H9 (cell line): ENCODE measurements at regions not wholly inside any gene's neighbourhood (a gene's known extent, or its start where the extent isn't known, plus 50 kb on each side); places are given as distances from the start of the nearest gene placed in this dataset.

Experiments used
- DNase-seq: peaks from one replicate; pipeline ENCODE4 v3.0.0-alpha.2; 2017
- H2AFZ ChIP-seq: one replicate; pipeline ENCODE4 v1.6.1; 2013; ENCODE audit warnings: mild to moderate bottlenecking, low read length, control low read depth, moderate library complexity
- H2AK5ac ChIP-seq: 2 replicates; pipeline ENCODE4 v1.6.1; 2013; ENCODE audit warnings: low read length, control low read depth, mixed read lengths; ENCODE audit not compliant: insufficient read length
- H2BK120ac ChIP-seq: one replicate; pipeline ENCODE4 v1.6.1; 2013; ENCODE audit warnings: low read depth, mild to moderate bottlenecking, low read length, control low read depth, inconsistent platforms; ENCODE audit not compliant: poor library complexity, severe bottlenecking
- H2BK12ac ChIP-seq: 2 replicates; pipeline ENCODE4 v1.6.1; 2013; ENCODE audit warnings: low read length, control low read depth, mixed read lengths, low read depth; ENCODE audit not compliant: insufficient read length
- H2BK15ac ChIP-seq: 2 replicates; pipeline ENCODE4 v1.6.1; 2013; ENCODE audit warnings: low read depth, low read length, control low read depth
- H2BK20ac ChIP-seq: one replicate; pipeline ENCODE4 v1.6.1; 2013; ENCODE audit warnings: low read depth, mild to moderate bottlenecking, low read length, control low read depth, inconsistent platforms; ENCODE audit not compliant: poor library complexity, severe bottlenecking
- H2BK5ac ChIP-seq: 2 replicates; pipeline ENCODE4 v1.6.1; 2013; ENCODE audit warnings: low read length, control low read depth, mixed read lengths; ENCODE audit not compliant: insufficient read length
- H3K14ac ChIP-seq: 2 replicates; pipeline ENCODE4 v1.6.1; 2013; ENCODE audit warnings: low read length, control low read depth; ENCODE audit not compliant: insufficient read depth
- H3K18ac ChIP-seq: 2 replicates; pipeline ENCODE4 v1.6.1; 2013; ENCODE audit warnings: low read depth, mild to moderate bottlenecking, mixed read lengths, low read length, control low read depth; ENCODE audit not compliant: insufficient read length
- H3K23ac ChIP-seq: 2 replicates; pipeline ENCODE4 v1.6.1; 2013; ENCODE audit warnings: low read length, control low read depth, mixed read lengths, low read depth; ENCODE audit not compliant: insufficient read length
- H3K23me2 ChIP-seq: 2 replicates; pipeline ENCODE4 v1.6.1; 2013; ENCODE audit warnings: low read depth, mild to moderate bottlenecking, mixed read lengths, low read length, control low read depth; ENCODE audit not compliant: insufficient read length, poor library complexity, severe bottlenecking
- H3K27ac ChIP-seq: 2 replicates; pipeline ENCODE4 v1.5.1; 2013; ENCODE audit warnings: low read length, control low read depth, mixed read lengths, low read depth; ENCODE audit not compliant: insufficient read length
- H3K27me3 ChIP-seq: 2 replicates; pipeline ENCODE4 v1.6.1; 2013; ENCODE audit warnings: low read length, control low read depth, inconsistent platforms; ENCODE audit not compliant: insufficient read depth
- H3K4ac ChIP-seq: 2 replicates; pipeline ENCODE4 v1.6.1; 2013; ENCODE audit warnings: low read depth, mild to moderate bottlenecking, control low read depth, inconsistent platforms, low read length, moderate library complexity
- H3K4me1 ChIP-seq: 2 replicates; pipeline ENCODE4 v1.6.1; 2013; ENCODE audit warnings: low read length, control low read depth, inconsistent platforms; ENCODE audit not compliant: insufficient read depth
- H3K4me2 ChIP-seq: 2 replicates; pipeline ENCODE4 v1.6.1; 2013; ENCODE audit warnings: low read length, control low read depth, mixed read lengths; ENCODE audit not compliant: insufficient read length, insufficient read depth
- H3K56ac ChIP-seq: 2 replicates; pipeline ENCODE4 v1.6.1; 2013; ENCODE audit warnings: low read depth, mild to moderate bottlenecking, mixed read lengths, low read length, control low read depth; ENCODE audit not compliant: insufficient read length
- H3K79me1 ChIP-seq: 2 replicates; pipeline ENCODE4 v1.6.1; 2013; ENCODE audit warnings: low read depth, mild to moderate bottlenecking, moderate library complexity, low read length, control low read depth, inconsistent platforms; ENCODE audit not compliant: insufficient read depth, poor library complexity, severe bottlenecking
- H3K79me2 ChIP-seq: 2 replicates; pipeline ENCODE4 v1.6.1; 2013; ENCODE audit warnings: low read length, control low read depth, inconsistent platforms; ENCODE audit not compliant: insufficient read depth
- H3K9ac ChIP-seq: 2 replicates; pipeline ENCODE4 v1.6.1; 2013; ENCODE audit warnings: low read length, control low read depth, mixed read lengths; ENCODE audit not compliant: insufficient read length; ENCODE audit errors: extremely low read depth
- H3K9me3 ChIP-seq: one replicate; pipeline ENCODE4 v1.6.1; 2013; ENCODE audit warnings: low read depth, low read length, inconsistent platforms; ENCODE audit not compliant: control insufficient read depth
- H3T11ph ChIP-seq: one replicate; pipeline ENCODE4 v1.6.1; 2013; ENCODE audit warnings: mild to moderate bottlenecking, low read length, control low read depth, inconsistent platforms
- H4K20me1 ChIP-seq: one replicate; pipeline ENCODE4 v1.6.1; 2013; ENCODE audit not compliant: control insufficient read depth, insufficient read length, insufficient read depth
- H4K5ac ChIP-seq: 2 replicates; pipeline ENCODE4 v1.6.1; 2013; ENCODE audit warnings: low read depth, mild to moderate bottlenecking, mixed read lengths, low read length, control low read depth; ENCODE audit not compliant: insufficient read length
- H4K8ac ChIP-seq: replicated peaks from 2 replicates; pipeline ENCODE4 v1.6.1; 2013; ENCODE audit warnings: low read length, control low read depth, mixed read lengths, low read depth; ENCODE audit not compliant: insufficient read length
- H4K91ac ChIP-seq: 2 replicates; pipeline ENCODE4 v1.6.1; 2013; ENCODE audit warnings: low read depth, mild to moderate bottlenecking, moderate library complexity, mixed read lengths, low read length, control low read depth; ENCODE audit not compliant: insufficient read length
- H3K27ac Mint-ChIP-seq, 3 experiments: 2 replicates in 2 of 3; 3 replicates in 1 of 3; pipeline ENCODE4 v1.8.0; 2020 to 2021; ENCODE audit warnings: mixed read lengths in 3 of 3, mild to moderate bottlenecking in 1 of 3, moderate library complexity in 1 of 3
- H3K27me3 Mint-ChIP-seq: 2 replicates; pipeline ENCODE4 v1.8.0; 2021; ENCODE audit warnings: low read depth, mild to moderate bottlenecking, moderate library complexity, mixed read lengths
- H3K36me3 Mint-ChIP-seq, 3 experiments: 2 replicates in 2 of 3; 3 replicates in 1 of 3; pipeline ENCODE4 v1.8.0; 2020 to 2021; ENCODE audit warnings: low read depth in 3 of 3, mixed read lengths in 3 of 3; ENCODE audit not compliant: insufficient read depth in 1 of 3
- H3K4me1 Mint-ChIP-seq, 2 experiments: 2 replicates each; pipeline ENCODE4 v1.8.0; 2020; ENCODE audit warnings: mixed read lengths in 2 of 2
- H3K4me3 Mint-ChIP-seq, 2 experiments: 2 replicates in 1 of 2; 3 replicates in 1 of 2; pipeline ENCODE4 v1.8.0; 2020 to 2021; ENCODE audit warnings: mild to moderate bottlenecking in 2 of 2, mixed read lengths in 2 of 2, moderate library complexity in 1 of 2
- H3K9me3 Mint-ChIP-seq, 2 experiments: 2 replicates in 1 of 2; 3 replicates in 1 of 2; pipeline ENCODE4 v1.8.0; 2020; ENCODE audit warnings: mild to moderate bottlenecking in 2 of 2, mixed read lengths in 2 of 2, moderate library complexity in 1 of 2
- WGBS: extraction: QIAGEN DNeasy Blood & Tissue Kit; methylation state at CpG from one replicate; pipeline ENCODE4 v1.1.7; 2013; ENCODE audit warnings: missing lambda C conversion rate, low lambda C conversion rate, mixed read lengths; ENCODE audit not compliant: insufficient read length; ENCODE audit errors: extremely low coverage; 5-methylcytosine and 5-hydroxymethylcytosine counted together
- TF ChIP-seq, protein P1 (sequence below): fragments of 200-600 bp; sonication (generic); conservative IDR thresholded peaks from 3 replicates; pipeline ENCODE4 v1.8.0; 2021; ENCODE audit warnings: antibody characterized with exemption, mild to moderate bottlenecking

DNA sequence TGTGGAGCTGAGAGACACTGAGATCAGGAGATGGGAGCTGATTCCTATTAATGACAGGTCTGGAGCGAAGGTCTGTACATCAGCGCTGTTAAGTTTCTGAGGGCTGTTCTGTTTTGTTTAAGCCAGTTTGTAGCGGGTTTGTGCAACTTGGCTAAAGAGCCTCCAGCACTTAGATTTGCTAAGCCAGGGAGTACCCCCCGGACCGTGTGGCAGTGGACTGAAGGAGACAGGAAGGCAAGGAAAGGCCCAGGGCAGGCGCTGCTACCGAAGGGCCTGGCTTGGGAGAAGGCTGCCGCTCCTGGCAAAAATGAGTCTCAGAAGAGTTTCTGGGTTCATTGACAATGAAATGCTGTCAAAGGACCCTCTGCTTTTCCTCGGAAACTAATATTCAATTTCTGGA, 139.3 kb upstream of the ZNF644 start:
- no peak overlapping the region for H3K4me2 ChIP-seq
- no peak overlapping the region for H4K91ac ChIP-seq
- H2AK5ac ChIP-seq, result no peak overlapping the region
- H3K4me3 Mint-ChIP-seq, result no peak overlapping the region
- H3K56ac ChIP-seq, result no peak overlapping the region
- DNase-seq, result no peak
- no peaks in the 10 kb centered on the region; a peak in 1 of 7 replicates for H3K36me3 Mint-ChIP-seq
- H3K27me3 ChIP-seq, result no peaks in the 10 kb centered on the region
- peaks cover 5% of the 10 kb centered on the region for H3K27me3 Mint-ChIP-seq
- H2BK20ac ChIP-seq, result no peak overlapping the region
- H2BK120ac ChIP-seq, result no peak overlapping the region
- H3K9me3 ChIP-seq, result no peaks in the 10 kb centered on the region
- H3K79me1 ChIP-seq, result no peaks in the 10 kb centered on the region
- H2BK5ac ChIP-seq, result no peak overlapping the region
- H3K4me1 ChIP-seq, result no peaks in the 10 kb centered on the region; the same call in 1 of the 2 replicates
- no peak overlapping the region for H3K27ac Mint-ChIP-seq
- H3K79me2 ChIP-seq, result no peaks in the 10 kb centered on the region
- no peaks in the 10 kb centered on the region for H3K23me2 ChIP-seq
- no peak overlapping the region for H4K8ac ChIP-seq
- H2BK15ac ChIP-seq, result no peak overlapping the region
- H3K27ac ChIP-seq, result no peak overlapping the region
- H3K9ac ChIP-seq, result no peak overlapping the region
- H3K9me3 Mint-ChIP-seq, result no peaks in the 10 kb centered on the region; a peak in 1 of 5 replicates
- no peak overlapping the region for H3K4ac ChIP-seq
- no peak overlapping the region for H3T11ph ChIP-seq
- TF ChIP-seq, protein P1, sequence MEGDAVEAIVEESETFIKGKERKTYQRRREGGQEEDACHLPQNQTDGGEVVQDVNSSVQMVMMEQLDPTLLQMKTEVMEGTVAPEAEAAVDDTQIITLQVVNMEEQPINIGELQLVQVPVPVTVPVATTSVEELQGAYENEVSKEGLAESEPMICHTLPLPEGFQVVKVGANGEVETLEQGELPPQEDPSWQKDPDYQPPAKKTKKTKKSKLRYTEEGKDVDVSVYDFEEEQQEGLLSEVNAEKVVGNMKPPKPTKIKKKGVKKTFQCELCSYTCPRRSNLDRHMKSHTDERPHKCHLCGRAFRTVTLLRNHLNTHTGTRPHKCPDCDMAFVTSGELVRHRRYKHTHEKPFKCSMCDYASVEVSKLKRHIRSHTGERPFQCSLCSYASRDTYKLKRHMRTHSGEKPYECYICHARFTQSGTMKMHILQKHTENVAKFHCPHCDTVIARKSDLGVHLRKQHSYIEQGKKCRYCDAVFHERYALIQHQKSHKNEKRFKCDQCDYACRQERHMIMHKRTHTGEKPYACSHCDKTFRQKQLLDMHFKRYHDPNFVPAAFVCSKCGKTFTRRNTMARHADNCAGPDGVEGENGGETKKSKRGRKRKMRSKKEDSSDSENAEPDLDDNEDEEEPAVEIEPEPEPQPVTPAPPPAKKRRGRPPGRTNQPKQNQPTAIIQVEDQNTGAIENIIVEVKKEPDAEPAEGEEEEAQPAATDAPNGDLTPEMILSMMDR, result no peak
- H2AFZ ChIP-seq, result no peak overlapping the region
- peaks cover 19 to 26% of the 10 kb centered on the region in 2 experiments for H3K4me1 Mint-ChIP-seq
- no CpG with 5 or more reads among the region's 9 CpGs for WGBS
- no peak overlapping the region for H3K14ac ChIP-seq
- no peaks in the 10 kb centered on the region for H4K20me1 ChIP-seq
- H2BK12ac ChIP-seq, result no peak overlapping the region
- no peak overlapping the region for H4K5ac ChIP-seq
- H3K23ac ChIP-seq, result no peak overlapping the region
- no peak overlapping the region for H3K18ac ChIP-seq
